Fibroblast of the aortic adventitia (primary cell): ENCODE measurements at regions not wholly inside any gene's neighbourhood (a gene's known extent, or its start where the extent isn't known, plus 50 kb on each side); places are given as distances from the start of the nearest gene placed in this dataset.

ENCODE experiments used
- DNase-seq: peaks from one replicate; pipeline ENCODE4 v3.0.0-alpha.2; 2010; ENCODE audit warnings: low read depth
- H3K4me3 ChIP-seq: 2 replicates; pipeline ENCODE4 v1.5.1; 2011; ENCODE audit warnings: low read depth, mild to moderate bottlenecking, control low read depth, low read length, moderate library complexity
- CTCF ChIP-seq: IDR thresholded peaks from 2 replicates; pipeline ENCODE4 v1.5.1; 2011; ENCODE audit warnings: mild to moderate bottlenecking, low read length, control low read depth, inconsistent platforms; ENCODE audit not compliant: insufficient read depth

- no peak for DNase-seq
- H3K4me3 ChIP-seq = no peak overlapping the region
- TF ChIP-seq CTCF = no peak
Observed at GRCh38 chr18:46374850-46375249, 270.7 kb downstream of the HAUS1 start.

- no peak for DNase-seq
- no peak for TF ChIP-seq CTCF
- H3K4me3 ChIP-seq = no peak overlapping the region
Observed at GRCh38 chr18:46377557-46377956, 273.4 kb downstream of the HAUS1 start.

- H3K4me3 ChIP-seq = no peak overlapping the region
- DNase-seq = no peak
- TF ChIP-seq CTCF = no peak
Observed at GRCh38 chr18:46378126-46378863, 274.1 kb downstream of the HAUS1 start.

GRCh38 chr18:46378864-46379207 lies 274.7 kb downstream of the HAUS1 start:
- H3K4me3 ChIP-seq = no peak overlapping the region
- DNase-seq = no peak
- no peak for TF ChIP-seq CTCF

- no peak for TF ChIP-seq CTCF
- no peak for DNase-seq
- no peak overlapping the region for H3K4me3 ChIP-seq
Observed at GRCh38 chr18:46379323-46379950, 275.3 kb downstream of the HAUS1 start.

GRCh38 chr18:46385124-46385523 lies 271.9 kb downstream of the LOXHD1 start:
- no peak for TF ChIP-seq CTCF
- no peak overlapping the region for H3K4me3 ChIP-seq
- DNase-seq = no peak
